GM10248 (cell line): ENCODE measurements at regions not wholly inside any gene's neighbourhood (a gene's known extent, or its start where the extent isn't known, plus 50 kb on each side); places are given as distances from the start of the nearest gene placed in this dataset.

Experiments
- CTCF ChIA-PET: fragments of 300-600 bp; sonication (Branson Sonifier 250); formaldehyde crosslinking; extraction: SDS; loops from one replicate; lab custom pipeline; 2021; ENCODE audit warnings: antibody characterized with exemption; lab: Yijun Ruan, JAX
- POLR2A ChIA-PET: fragments of 350-650 bp; sonication (Branson Sonifier 250); formaldehyde crosslinking; extraction: SDS; loops from one replicate; lab custom pipeline; 2020; ENCODE audit warnings: antibody characterized with exemption; lab: Yijun Ruan, JAX
- DNase-seq: peaks from one replicate; pipeline ENCODE4 v3.0.0; 2012; ENCODE audit errors: extremely low spot score
- TF ChIP-seq, protein P1 (sequence below): IDR thresholded peaks from 2 replicates; pipeline ENCODE4 v1.5.1; 2012; ENCODE audit warnings: mild to moderate bottlenecking, low read depth; ENCODE audit errors: extremely low read depth, missing control alignments, control extremely low read depth

DNA sequence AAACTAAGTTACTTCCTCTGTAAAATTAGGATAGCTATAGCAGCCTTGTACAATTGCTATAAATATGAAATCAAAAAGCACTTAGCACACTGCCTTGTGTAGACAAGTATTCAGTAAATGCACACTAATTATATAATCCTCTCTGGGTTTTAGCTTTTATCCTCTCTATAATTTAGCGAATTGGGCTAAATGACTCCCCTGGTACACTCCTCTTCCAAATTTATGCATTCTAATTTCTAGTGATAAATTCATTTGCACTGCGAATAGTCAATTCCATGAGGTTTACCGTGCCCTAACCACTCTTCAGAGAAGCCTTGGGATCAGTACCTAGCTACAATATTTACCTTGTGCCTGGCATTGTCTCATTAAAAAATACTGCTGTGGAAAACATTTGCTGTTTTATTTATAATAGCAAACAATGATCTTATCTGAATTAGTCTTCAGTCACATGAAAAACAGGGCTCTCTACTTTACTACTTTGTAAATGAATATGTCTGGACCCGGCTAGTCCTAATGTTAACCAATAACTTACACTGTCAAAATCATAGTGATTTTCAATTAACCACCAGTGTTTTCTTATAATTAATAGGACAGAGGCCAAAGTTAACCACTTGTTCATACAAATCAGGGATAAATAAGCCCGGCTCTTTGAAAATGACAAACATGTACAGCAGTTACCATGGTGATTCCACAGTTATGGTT is 577.9 kb downstream of the IPMK start:
- ChIA-PET POLR2A (no interaction called here), CTCF (no interaction called here)
- no peak for DNase-seq
- TF ChIP-seq, protein P1, sequence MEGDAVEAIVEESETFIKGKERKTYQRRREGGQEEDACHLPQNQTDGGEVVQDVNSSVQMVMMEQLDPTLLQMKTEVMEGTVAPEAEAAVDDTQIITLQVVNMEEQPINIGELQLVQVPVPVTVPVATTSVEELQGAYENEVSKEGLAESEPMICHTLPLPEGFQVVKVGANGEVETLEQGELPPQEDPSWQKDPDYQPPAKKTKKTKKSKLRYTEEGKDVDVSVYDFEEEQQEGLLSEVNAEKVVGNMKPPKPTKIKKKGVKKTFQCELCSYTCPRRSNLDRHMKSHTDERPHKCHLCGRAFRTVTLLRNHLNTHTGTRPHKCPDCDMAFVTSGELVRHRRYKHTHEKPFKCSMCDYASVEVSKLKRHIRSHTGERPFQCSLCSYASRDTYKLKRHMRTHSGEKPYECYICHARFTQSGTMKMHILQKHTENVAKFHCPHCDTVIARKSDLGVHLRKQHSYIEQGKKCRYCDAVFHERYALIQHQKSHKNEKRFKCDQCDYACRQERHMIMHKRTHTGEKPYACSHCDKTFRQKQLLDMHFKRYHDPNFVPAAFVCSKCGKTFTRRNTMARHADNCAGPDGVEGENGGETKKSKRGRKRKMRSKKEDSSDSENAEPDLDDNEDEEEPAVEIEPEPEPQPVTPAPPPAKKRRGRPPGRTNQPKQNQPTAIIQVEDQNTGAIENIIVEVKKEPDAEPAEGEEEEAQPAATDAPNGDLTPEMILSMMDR, result no peak

DNA sequence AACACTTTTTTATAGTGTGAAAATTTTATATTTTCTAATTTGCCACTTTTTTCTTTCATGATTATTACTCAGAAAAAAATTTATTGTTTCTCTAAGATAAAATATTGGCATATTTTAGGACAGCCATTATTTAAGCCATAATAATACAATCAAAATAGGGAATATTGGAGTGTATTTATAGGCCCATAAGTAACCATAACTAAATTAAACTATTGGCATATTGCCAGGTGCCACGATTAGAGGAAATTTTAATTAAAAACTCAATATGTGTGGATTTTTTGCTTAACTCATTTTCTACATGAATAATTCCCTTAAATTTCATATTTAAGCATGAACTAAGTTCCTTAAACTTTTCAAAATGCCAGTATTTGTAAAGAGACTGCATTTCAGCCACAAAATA is 587.8 kb downstream of the IPMK start:
- ChIA-PET CTCF (no interaction called here), POLR2A (no interaction called here)
- no peak for DNase-seq
- TF ChIP-seq, protein P1, result no peak

DNA sequence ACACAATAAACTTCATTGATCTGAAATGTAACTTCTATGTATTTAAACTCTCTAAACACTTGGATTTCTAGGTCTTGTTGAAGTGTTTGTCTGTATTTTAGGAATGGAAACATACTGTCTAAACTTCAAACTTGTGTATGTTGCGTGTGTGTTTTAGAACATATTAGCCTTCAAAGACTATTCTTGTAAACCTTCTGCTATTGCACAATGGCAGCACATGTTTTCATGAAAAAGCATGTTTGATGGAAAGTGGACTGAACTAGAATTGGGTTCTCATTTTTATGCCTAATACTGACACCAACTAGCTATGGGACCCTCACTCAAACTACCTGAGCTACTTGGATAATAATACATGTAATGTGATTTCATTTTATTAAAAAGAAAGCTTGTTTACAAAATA is 592.6 kb downstream of the IPMK start:
- ChIA-PET CTCF (interaction anchor here (5.9 kb wide), 1 partner anchor 18 kb away, joined by 45 read pairs; no protein-coding TSS in a partner anchor), POLR2A (no interaction called here)
- DNase-seq, result no peak
- TF ChIP-seq, protein P1, result no peak

DNA sequence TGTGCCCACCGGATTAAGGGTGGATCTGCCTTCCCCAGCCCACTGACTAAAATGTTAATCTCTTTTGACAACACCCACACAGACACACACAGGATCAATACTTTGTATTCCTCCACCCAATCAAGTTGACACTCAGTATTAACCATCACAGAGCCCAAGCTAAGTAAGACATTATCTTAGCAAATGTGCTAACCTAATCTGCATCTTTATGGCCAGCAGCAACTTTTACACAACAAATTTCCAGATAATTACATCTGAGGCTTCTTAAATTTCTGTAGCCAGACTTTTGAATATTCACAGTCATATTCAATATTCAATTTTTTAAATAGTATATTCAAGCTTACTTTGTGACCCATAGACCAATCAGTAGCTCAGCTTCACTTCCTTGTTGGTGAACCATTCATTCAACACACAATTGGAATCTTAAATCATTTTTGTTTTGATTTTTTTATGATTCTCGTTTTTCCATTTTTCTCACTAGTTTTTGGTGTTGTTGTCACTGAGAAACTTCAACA is 594.2 kb downstream of the IPMK start:
- ChIA-PET CTCF (interaction anchor here (5.9 kb wide), 1 partner anchor 16 kb away, joined by 45 read pairs; no protein-coding TSS in a partner anchor), POLR2A (no interaction called here)
- TF ChIP-seq, protein P1, result no peak
- DNase-seq, result no peak

DNA sequence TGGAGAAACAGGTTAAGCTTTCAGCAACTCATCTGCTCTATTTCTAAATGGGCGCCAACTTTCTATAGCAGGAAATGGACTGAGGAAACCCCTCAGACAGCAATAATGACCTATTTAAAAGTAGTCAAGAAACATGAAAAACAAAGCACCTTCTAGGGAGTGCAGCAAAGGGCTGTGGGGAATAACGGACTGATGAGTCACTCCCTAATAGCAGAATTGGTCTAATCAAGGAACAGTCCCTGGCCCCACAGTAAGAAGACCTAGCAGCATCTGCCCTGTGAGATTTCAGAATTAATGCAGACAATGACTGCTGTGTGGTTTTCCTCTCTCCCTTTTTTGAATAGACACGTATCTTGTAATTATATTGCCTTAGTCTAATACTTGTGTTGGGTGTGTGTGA is 602.9 kb downstream of the IPMK start:
- CTCF ChIA-PET, result interaction anchor here (1.2 kb wide), 1 partner anchor 9 kb away, joined by 4 read pairs; no protein-coding TSS in a partner anchor
- DNase-seq, result no peak
- POLR2A ChIA-PET, result no interaction called here
- TF ChIP-seq, protein P1, result no peak

DNA sequence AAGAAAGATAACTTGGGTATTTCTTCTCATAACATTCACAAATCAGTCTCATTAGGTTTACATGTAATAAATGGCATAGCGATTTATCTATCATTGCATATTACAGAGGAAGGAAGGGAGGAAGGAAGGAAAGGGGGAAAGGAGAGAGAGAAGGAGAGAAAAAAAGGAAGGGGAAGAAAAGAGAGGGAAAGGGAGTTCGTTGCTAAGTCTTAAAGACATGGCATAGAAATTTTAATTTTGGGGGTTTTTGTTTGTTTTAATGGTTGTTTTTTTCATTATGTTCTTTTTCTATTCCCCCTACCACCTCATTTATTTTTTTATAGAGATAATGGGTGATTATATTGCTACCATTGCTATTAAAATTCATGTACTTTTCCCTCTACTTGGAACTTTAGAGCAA is 604.3 kb downstream of the IPMK start:
- DNase-seq, result no peak
- TF ChIP-seq, protein P1, result no peak
- CTCF ChIA-PET, result no interaction called here
- POLR2A ChIA-PET, result no interaction called here
